ENCODE measurements at regions not wholly inside any gene's neighbourhood (a gene's known extent, or its start where the extent isn't known, plus 50 kb on each side); places are given as distances from the start of the nearest gene placed in this dataset.

- TF ChIP-seq CTCF (IDR thresholded peaks at IDR 0.05) (no peak), USF2 (CRISPR knock-in tag; IDR thresholded peaks at IDR 0.05) (no peak), ESRRA (CRISPR knock-in tag; IDR thresholded peaks at IDR 0.05; ENCODE audit: borderline replicate concordance) (no peak), NR3C1 (CRISPR knock-in tag; conservative IDR thresholded peaks at IDR 0.05; ENCODE audit: low read depth) (no peak), E2F4 (CRISPR knock-in tag; IDR thresholded peaks at IDR 0.05; ENCODE audit: borderline replicate concordance, low read depth) (no peak), NFE2L1 (CRISPR knock-in tag; IDR thresholded peaks at IDR 0.05) (no peak), USF1 (CRISPR knock-in tag; IDR thresholded peaks at IDR 0.05) (no peak), NR1H2 (CRISPR knock-in tag; IDR thresholded peaks at IDR 0.05) (no peak), STAT6 (CRISPR knock-in tag; conservative IDR thresholded peaks at IDR 0.05; ENCODE audit: low read depth) (no peak), FOXK1 (CRISPR knock-in tag; IDR thresholded peaks at IDR 0.05) (no peak), JUN (CRISPR knock-in tag; IDR thresholded peaks at IDR 0.05) (no peak), IRF2 (CRISPR knock-in tag; IDR thresholded peaks at IDR 0.05; ENCODE audit: borderline replicate concordance, low read depth) (no peak)
Measured at GRCh38 chr6:114436691-114437090, 93.9 kb upstream of the HS3ST5 start.
